Fibroblast of villous mesenchyme (primary cell): ENCODE measurements at regions not wholly inside any gene's neighbourhood (a gene's known extent, or its start where the extent isn't known, plus 50 kb on each side); places are given as distances from the start of the nearest gene placed in this dataset.

Experiments
- DNase-seq: peaks from one replicate; pipeline ENCODE4 v3.0.0-alpha.2; 2010; ENCODE audit warnings: low read depth
- H3K4me3 ChIP-seq: 2 replicates; pipeline ENCODE4 v1.5.1; 2011; ENCODE audit warnings: low read depth, mild to moderate bottlenecking, low read length
- CTCF ChIP-seq: IDR thresholded peaks from 2 replicates; pipeline ENCODE4 v1.5.1; 2012; ENCODE audit warnings: low read depth, mild to moderate bottlenecking, low read length; ENCODE audit not compliant: insufficient read depth

- DNase-seq = no peak
- no peak overlapping the region for H3K4me3 ChIP-seq
- no peak for TF ChIP-seq CTCF
Measured at GRCh38 chr13:40433577-40433976, 232.9 kb downstream of the FOXO1 start.

- TF ChIP-seq CTCF = no peak
- DNase-seq = no peak
- no peak overlapping the region for H3K4me3 ChIP-seq
Measured at GRCh38 chr13:40434516-40435397, 231.7 kb downstream of the FOXO1 start.

GRCh38 chr13:40438022-40438680 is 228.3 kb downstream of the FOXO1 start:
- no peak overlapping the region for H3K4me3 ChIP-seq
- no peak for TF ChIP-seq CTCF
- DNase-seq = peak; percentile 44

- peak; percentile 78 for DNase-seq
- TF ChIP-seq CTCF = no peak
- H3K4me3 ChIP-seq = peak overlapping the region; percentile 16
Measured at GRCh38 chr13:40438999-40439797, 227.2 kb downstream of the FOXO1 start.

- no peak for DNase-seq
- no peak overlapping the region for H3K4me3 ChIP-seq
- TF ChIP-seq CTCF = no peak
Measured at GRCh38 chr13:40439928-40440327, 226.5 kb downstream of the FOXO1 start.

- DNase-seq = peak; percentile 38
Measured at GRCh38 chr13:40440990-40441820, 225.2 kb downstream of the FOXO1 start.

More at GRCh38 chr13:40440990-40441820, 225.2 kb downstream of the FOXO1 start:
- TF ChIP-seq CTCF = no peak
- no peak overlapping the region for H3K4me3 ChIP-seq
